ENCODE measurements at regions not wholly inside any gene's neighbourhood (a gene's known extent, or its start where the extent isn't known, plus 50 kb on each side); places are given as distances from the start of the nearest gene placed in this dataset.

- Histone ChIP-seq H3K27ac (no peak overlapping the region), H3K4me3 (no peak overlapping the region), H3K27me3 (no peaks in the 10 kb centered on the region), H3K36me3 (no peaks in the 10 kb centered on the region), H3K9me3 (no peaks in the 10 kb centered on the region), H3K4me1 (ENCODE audit: insufficient read depth) (no peaks in the 10 kb centered on the region)
- WGBS, 3 donors, result 92 to 100% (median 92%) methylated on average over 2 of the region's 2 CpGs
- no peak for DNase-seq
- TF ChIP-seq, protein P1, sequence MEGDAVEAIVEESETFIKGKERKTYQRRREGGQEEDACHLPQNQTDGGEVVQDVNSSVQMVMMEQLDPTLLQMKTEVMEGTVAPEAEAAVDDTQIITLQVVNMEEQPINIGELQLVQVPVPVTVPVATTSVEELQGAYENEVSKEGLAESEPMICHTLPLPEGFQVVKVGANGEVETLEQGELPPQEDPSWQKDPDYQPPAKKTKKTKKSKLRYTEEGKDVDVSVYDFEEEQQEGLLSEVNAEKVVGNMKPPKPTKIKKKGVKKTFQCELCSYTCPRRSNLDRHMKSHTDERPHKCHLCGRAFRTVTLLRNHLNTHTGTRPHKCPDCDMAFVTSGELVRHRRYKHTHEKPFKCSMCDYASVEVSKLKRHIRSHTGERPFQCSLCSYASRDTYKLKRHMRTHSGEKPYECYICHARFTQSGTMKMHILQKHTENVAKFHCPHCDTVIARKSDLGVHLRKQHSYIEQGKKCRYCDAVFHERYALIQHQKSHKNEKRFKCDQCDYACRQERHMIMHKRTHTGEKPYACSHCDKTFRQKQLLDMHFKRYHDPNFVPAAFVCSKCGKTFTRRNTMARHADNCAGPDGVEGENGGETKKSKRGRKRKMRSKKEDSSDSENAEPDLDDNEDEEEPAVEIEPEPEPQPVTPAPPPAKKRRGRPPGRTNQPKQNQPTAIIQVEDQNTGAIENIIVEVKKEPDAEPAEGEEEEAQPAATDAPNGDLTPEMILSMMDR (IDR thresholded peaks at IDR 0.05), result no peak
- TF ChIP-seq EP300 (IDR thresholded peaks at IDR 0.05) (no peak), POLR2A (IDR thresholded peaks at IDR 0.05) (no peak)
- intact Hi-C loops (cut with DNase I), result no loop called here
Observed at GRCh38 chr13:40161931-40162330, 504.5 kb downstream of the FOXO1 start.

DNA sequence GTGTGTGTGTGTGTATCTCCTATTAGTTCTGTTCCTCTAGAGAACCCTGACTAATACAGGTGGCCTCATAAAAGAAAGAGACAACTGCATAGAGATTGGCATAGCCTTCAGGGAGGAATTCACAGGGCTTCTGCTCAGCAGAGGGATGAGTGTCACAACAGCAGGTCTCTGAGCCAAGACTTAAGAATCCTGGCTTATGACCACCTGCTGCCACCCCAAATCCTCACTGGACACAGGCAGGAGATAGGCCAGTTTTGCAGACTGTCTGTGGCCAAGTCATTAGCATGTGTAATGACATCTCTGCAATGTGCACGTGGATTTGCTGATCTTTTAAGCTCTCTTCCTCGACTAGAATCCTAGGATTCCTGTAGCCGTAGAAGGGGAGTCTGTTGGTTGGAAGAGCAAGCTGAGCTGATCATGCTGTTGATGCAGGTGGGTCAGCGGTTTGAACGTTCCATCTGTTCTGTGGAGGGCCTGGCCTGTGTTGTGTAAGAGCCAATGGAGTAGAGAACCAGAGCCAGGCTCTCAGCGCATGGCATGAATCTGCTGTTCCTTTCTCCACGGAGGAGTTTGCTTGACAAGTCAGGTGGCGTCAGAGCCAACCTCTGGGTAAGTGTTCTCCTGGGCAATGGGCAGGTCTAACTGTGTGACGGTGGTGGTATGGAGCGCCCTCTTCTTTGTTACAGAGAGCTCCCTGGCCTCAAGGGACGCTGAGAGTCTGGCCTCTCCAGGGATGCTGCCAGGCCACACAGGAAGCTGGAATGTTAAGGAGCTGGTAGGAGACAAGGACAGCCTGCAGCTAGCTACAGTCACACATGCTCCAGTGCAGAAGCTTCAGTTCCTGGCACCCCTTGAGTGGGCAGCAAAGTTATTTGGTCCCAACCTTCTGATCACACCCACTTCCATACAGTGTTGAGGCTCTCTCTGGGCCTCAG, 503.1 kb downstream of the FOXO1 start:
- Histone ChIP-seq H3K27me3 (no peaks in the 10 kb centered on the region), H3K4me1 (ENCODE audit: insufficient read depth) (no peaks in the 10 kb centered on the region), H3K27ac (no peak overlapping the region), H3K4me3 (no peak overlapping the region), H3K36me3 (no peaks in the 10 kb centered on the region), H3K9me3 (no peaks in the 10 kb centered on the region)
- intact Hi-C loops (cut with DNase I), result no loop called here
- no peak for TF ChIP-seq POLR2A (IDR thresholded peaks at IDR 0.05)
- TF ChIP-seq, protein P1 (IDR thresholded peaks at IDR 0.05), result no peak
- TF ChIP-seq EP300 (IDR thresholded peaks at IDR 0.05), result no peak
- WGBS, 3 donors, result 87 to 93% (median 90%) methylated on average over 11 of the region's 11 CpGs
- DNase-seq, result no peak

- H3K9me3 ChIP-seq, result no peaks in the 10 kb centered on the region
- no peak overlapping the region for H3K27ac ChIP-seq
- no peaks in the 10 kb centered on the region for H3K27me3 ChIP-seq
- H3K36me3 ChIP-seq, result no peaks in the 10 kb centered on the region
- no peaks in the 10 kb centered on the region for H3K4me1 ChIP-seq (ENCODE audit: insufficient read depth)
- intact Hi-C loops (cut with DNase I), result no loop called here
- H3K4me3 ChIP-seq, result no peak overlapping the region
- 69 to 78% (median 72%) methylated on average over 3 of the region's 3 CpGs for WGBS, 3 donors
- no peak for TF ChIP-seq POLR2A (IDR thresholded peaks at IDR 0.05)
- no peak for TF ChIP-seq EP300 (IDR thresholded peaks at IDR 0.05)
- TF ChIP-seq, protein P1 (IDR thresholded peaks at IDR 0.05), result no peak
- DNase-seq, result no peak
Observed at GRCh38 chr13:40164133-40164532, 502.3 kb downstream of the FOXO1 start.

- Histone ChIP-seq H3K4me1 (ENCODE audit: insufficient read depth) (no peaks in the 10 kb centered on the region), H3K9me3 (no peaks in the 10 kb centered on the region), H3K27ac (no peak overlapping the region), H3K4me3 (no peak overlapping the region), H3K27me3 (no peaks in the 10 kb centered on the region), H3K36me3 (no peaks in the 10 kb centered on the region)
- TF ChIP-seq EP300 (IDR thresholded peaks at IDR 0.05) (no peak), POLR2A (IDR thresholded peaks at IDR 0.05) (no peak)
- TF ChIP-seq, protein P1 (IDR thresholded peaks at IDR 0.05), result no peak
- 31 to 50% (median 39%) methylated on average over 2 of the region's 2 CpGs for WGBS, 3 donors
- intact Hi-C loops (cut with DNase I), result no loop called here
- no peak for DNase-seq
Observed at GRCh38 chr13:40165316-40165932, 501.0 kb downstream of the FOXO1 start.
